ENCODE measurements at regions not wholly inside any gene's neighbourhood (a gene's known extent, or its start where the extent isn't known, plus 50 kb on each side); places are given as distances from the start of the nearest gene placed in this dataset.

DNA sequence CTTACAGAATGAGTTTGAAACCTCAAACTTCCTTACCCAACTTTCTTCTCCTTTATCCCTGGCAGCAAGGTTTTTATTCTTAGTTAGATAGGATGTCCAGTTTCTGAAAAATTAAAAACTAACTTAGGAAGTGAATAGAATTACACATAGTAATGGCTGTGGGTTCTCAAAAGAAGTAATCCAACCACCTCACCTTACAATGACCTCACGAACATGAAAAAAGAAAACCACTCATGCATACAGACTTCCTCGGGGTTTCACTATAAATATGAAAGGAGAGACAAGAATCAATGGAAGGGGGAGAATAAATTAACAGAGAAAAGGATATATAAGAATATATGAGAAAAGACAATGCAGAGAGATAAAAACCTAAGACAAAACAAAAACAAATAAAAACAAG lies 1044.3 kb upstream of the KLHL29 start:
- TF ChIP-seq, protein P1, sequence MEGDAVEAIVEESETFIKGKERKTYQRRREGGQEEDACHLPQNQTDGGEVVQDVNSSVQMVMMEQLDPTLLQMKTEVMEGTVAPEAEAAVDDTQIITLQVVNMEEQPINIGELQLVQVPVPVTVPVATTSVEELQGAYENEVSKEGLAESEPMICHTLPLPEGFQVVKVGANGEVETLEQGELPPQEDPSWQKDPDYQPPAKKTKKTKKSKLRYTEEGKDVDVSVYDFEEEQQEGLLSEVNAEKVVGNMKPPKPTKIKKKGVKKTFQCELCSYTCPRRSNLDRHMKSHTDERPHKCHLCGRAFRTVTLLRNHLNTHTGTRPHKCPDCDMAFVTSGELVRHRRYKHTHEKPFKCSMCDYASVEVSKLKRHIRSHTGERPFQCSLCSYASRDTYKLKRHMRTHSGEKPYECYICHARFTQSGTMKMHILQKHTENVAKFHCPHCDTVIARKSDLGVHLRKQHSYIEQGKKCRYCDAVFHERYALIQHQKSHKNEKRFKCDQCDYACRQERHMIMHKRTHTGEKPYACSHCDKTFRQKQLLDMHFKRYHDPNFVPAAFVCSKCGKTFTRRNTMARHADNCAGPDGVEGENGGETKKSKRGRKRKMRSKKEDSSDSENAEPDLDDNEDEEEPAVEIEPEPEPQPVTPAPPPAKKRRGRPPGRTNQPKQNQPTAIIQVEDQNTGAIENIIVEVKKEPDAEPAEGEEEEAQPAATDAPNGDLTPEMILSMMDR (conservative IDR thresholded peaks at IDR 0.05) = no peak
- TF ChIP-seq ZFX (IDR thresholded peaks at IDR 0.05) = no peak

Measured in C4-2B (cell line).